ENCODE measurements at regions not wholly inside any gene's neighbourhood (a gene's known extent, or its start where the extent isn't known, plus 50 kb on each side); places are given as distances from the start of the nearest gene placed in this dataset.

- Mint-ChIP-seq H3K27me3 (no peaks in the 10 kb centered on the region), H3K4me3 (no peak overlapping the region), H3K27ac (no peak overlapping the region), H3K4me1 (peaks cover 0 to 3% (median 2%) of the 10 kb centered on the region in 3 donors), H3K9me3 (no peaks in the 10 kb centered on the region), H3K36me3 (peaks cover 2% of the 10 kb centered on the region)
Measured at GRCh38 chr12:93047118-93047517, 118.0 kb upstream of the EEA1 start.

DNA sequence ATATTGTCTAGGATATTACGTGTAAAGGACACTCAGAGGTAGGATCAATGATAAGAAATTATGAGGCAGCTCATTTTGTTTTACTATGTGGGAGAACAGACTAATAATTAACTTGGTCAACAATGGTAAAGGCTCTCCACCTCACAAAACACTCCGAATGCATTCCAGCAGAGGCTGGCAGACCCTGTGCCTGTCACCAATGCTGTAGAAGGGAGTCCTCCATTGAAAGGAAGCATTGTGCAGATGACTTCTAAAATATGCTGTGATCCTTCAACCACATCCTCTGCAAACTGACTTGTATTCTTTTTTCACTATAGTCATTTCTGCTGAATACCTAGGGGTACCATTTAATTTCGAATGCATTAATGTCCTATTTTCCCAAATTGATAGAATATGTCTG lies 119.6 kb upstream of the EEA1 start:
- Mint-ChIP-seq H3K4me1 (peaks cover 0 to 2% (median 0%) of the 10 kb centered on the region in 3 donors), H3K36me3 (peaks cover 2% of the 10 kb centered on the region), H3K27ac (no peak overlapping the region), H3K27me3 (no peaks in the 10 kb centered on the region), H3K4me3 (no peak overlapping the region), H3K9me3 (no peaks in the 10 kb centered on the region)

DNA sequence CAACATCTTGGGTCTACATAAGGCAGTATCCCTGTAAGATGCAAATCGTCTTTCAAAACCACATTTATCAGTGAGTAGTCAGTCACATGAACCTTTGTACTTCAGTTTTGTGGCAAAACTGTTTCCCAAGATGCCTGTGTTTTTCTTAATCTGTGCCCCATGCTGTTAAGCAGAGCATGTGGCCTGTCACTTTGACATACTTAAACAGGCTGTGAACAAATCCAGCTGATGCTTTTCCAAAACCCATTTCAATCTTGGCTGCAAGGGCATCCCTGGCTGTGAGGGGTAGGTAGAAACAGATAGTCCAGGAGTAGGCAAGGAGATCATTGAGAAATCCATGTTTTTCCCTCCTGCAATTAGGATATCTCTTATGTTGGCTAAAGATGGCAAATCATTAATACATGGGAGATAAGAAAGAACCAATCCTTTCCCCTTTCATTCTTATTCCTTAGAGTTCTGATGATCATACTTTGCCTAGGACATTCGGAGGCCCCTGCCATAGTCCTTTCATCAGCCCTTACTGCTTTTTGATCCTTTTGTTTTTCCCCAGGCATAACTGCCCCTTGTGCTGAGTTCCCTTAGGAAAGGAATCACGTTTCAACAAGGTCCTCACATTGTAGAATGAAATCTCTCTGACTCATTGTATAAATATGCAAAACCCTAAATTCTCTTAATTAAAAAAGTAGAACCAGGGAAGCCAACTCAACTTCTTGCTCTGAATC lies 121.1 kb upstream of the EEA1 start:
- Mint-ChIP-seq H3K4me3 (no peak overlapping the region), H3K9me3 (no peaks in the 10 kb centered on the region), H3K36me3 (peaks cover 2% of the 10 kb centered on the region), H3K27me3 (peaks cover 1% of the 10 kb centered on the region), H3K4me1 (peaks cover 0 to 2% (median 0%) of the 10 kb centered on the region in 3 donors), H3K27ac (no peak overlapping the region)

DNA sequence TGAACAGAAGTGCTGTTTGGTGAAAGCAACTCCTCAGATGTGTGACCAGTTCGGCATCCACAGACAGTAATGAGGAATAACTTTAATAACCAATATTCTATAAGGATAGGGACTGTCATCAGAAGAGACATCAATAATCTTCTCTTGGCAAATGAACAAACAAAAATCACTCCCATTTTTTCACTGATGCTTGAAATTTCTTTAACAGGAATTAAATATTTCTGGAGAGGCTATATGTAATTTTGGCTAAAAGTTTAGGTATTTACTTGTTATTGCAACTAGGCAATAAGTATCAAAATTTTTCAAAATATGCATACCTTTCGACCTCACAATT lies 121.6 kb upstream of the EEA1 start:
- Mint-ChIP-seq H3K9me3 (no peaks in the 10 kb centered on the region), H3K27me3 (peaks cover 1% of the 10 kb centered on the region), H3K4me1 (peaks cover 0 to 2% (median 0%) of the 10 kb centered on the region in 3 donors), H3K4me3 (no peak overlapping the region), H3K36me3 (peaks cover 2% of the 10 kb centered on the region), H3K27ac (no peak overlapping the region)

- Mint-ChIP-seq H3K27me3 (peaks cover 3% of the 10 kb centered on the region), H3K9me3 (no peaks in the 10 kb centered on the region), H3K4me1 (peaks cover 0 to 4% (median 0%) of the 10 kb centered on the region in 3 donors), H3K27ac (no peak overlapping the region), H3K4me3 (no peak overlapping the region), H3K36me3 (peaks cover 2% of the 10 kb centered on the region)
Measured at GRCh38 chr12:93054021-93054420, 124.9 kb upstream of the EEA1 start.

DNA sequence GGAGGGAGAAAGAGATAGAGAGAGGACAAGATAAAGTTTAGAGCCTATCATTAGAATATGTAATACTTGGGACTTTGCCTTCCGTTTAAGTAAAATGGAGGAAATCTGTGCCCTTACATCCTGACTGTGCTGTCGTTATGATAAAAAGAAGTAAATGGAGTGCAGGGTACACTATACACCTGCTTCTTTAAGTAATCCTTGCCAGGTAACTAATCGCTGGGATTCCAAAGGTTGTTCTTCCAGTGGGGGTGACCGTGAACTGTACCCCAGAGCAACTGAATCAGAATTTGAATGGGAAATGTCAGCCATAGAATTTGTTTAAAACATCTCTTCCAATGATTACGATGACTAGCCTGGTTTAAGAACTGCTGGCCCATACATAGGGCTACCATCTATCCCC lies 126.1 kb upstream of the EEA1 start:
- no peaks in the 10 kb centered on the region for H3K9me3 Mint-ChIP-seq
- H3K4me1 Mint-ChIP-seq = peaks cover 7 to 12% (median 7%) of the 10 kb centered on the region in 3 donors
- H3K27me3 Mint-ChIP-seq = peaks cover 3% of the 10 kb centered on the region
- no peak overlapping the region for H3K27ac Mint-ChIP-seq
- no peak overlapping the region for H3K4me3 Mint-ChIP-seq
- peaks cover 2% of the 10 kb centered on the region for H3K36me3 Mint-ChIP-seq

- Mint-ChIP-seq H3K36me3 (no peaks in the 10 kb centered on the region), H3K27me3 (peaks cover 3% of the 10 kb centered on the region), H3K27ac (no peak overlapping the region), H3K4me1 (peaks cover 10 to 14% (median 13%) of the 10 kb centered on the region in 3 donors), H3K9me3 (no peaks in the 10 kb centered on the region), H3K4me3 (no peak overlapping the region)
Measured at GRCh38 chr12:93056971-93057535, 128.0 kb upstream of the EEA1 start.

GRCh38 chr12:93058280-93058679 lies 129.2 kb upstream of the EEA1 start:
- Mint-ChIP-seq H3K36me3 (no peaks in the 10 kb centered on the region), H3K9me3 (no peaks in the 10 kb centered on the region), H3K27ac (peak overlapping the region in 1 of 3 donors; percentile 59), H3K27me3 (peaks cover 3% of the 10 kb centered on the region), H3K4me1 (peaks cover 10 to 14% (median 13%) of the 10 kb centered on the region in 3 donors), H3K4me3 (peak overlapping the region in 1 of 4 donors; percentile 4)

DNA sequence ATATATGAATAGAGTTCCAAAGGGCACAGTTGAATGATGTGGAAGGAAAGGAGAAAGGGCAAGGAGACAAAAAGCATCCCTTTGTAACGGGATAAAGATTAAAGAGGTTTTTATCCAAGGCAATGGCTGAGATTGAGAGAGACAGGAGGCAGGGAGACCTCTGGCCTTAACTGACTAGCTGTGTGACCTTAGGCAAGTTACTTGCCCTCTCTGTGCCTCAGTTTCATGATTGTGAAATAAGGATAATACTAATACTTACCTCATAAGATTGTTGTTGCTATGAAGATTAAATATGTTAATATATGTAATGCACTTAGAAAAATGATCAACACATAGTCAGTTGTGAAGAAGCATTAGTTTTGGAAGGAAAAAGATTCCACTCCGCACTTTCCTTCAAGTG lies 130.2 kb upstream of the EEA1 start:
- H3K27me3 Mint-ChIP-seq = peaks cover 3% of the 10 kb centered on the region

DNA sequence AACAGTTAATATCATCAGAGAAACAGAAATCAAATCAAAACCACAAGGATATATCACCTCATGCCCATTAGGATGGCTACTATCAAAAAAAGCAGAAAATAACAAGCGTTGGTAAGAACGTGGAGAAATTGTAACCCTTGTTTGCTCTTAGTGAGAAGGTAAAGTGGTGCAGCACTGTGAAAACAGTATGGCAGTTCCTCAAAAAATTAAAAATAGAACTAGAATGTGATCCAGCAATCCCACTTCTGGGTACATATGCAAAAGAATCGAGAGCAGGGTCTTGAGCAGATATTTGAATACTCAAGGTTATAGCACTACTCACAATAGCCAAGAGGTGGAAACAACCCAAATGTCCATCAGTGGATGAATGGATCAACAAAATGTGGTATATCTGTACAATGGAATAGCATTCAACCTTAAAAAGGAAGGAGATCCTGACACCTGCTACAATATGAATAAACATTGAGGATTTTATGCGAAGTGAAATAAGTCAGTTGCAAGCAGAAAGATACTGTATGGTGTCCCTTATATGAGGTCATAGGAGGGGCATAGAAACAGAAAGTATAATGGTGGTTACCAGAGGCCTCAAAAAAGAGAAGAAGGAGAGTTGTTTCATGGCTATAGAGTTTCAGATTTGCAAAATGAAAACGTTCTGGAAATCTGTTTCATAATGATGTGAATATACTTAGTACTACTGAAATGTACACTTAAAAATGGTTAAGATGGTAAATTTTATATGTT lies 131.0 kb upstream of the EEA1 start:
- Mint-ChIP-seq H3K9me3 (no peaks in the 10 kb centered on the region), H3K4me3 (peak overlapping the region in 2 of 4 donors; percentile 0 to 31), H3K27me3 (peaks cover 2% of the 10 kb centered on the region), H3K27ac (peak overlapping the region in 1 of 3 donors; percentile 4), H3K4me1 (peaks cover 10 to 17% (median 13%) of the 10 kb centered on the region in 3 donors), H3K36me3 (no peaks in the 10 kb centered on the region)

More for the DNA sequence above, 130.2 kb upstream of the EEA1 start:
- Mint-ChIP-seq H3K4me3 (peak overlapping the region in 1 of 4 donors; percentile 20), H3K27ac (no peak overlapping the region), H3K9me3 (no peaks in the 10 kb centered on the region), H3K4me1 (peaks cover 10 to 17% (median 13%) of the 10 kb centered on the region in 3 donors), H3K36me3 (no peaks in the 10 kb centered on the region)

GRCh38 chr12:93060666-93061472 lies 131.8 kb upstream of the EEA1 start:
- H3K4me3 Mint-ChIP-seq = peak overlapping the region in 1 of 4 donors; percentile 0
- no peaks in the 10 kb centered on the region for H3K9me3 Mint-ChIP-seq
- no peaks in the 10 kb centered on the region for H3K36me3 Mint-ChIP-seq
- peaks cover 10 to 17% (median 13%) of the 10 kb centered on the region in 3 donors for H3K4me1 Mint-ChIP-seq
- peak overlapping the region in 1 of 3 donors; percentile 11 for H3K27ac Mint-ChIP-seq
- peaks cover 2% of the 10 kb centered on the region for H3K27me3 Mint-ChIP-seq

- Mint-ChIP-seq H3K4me3 (no peak overlapping the region), H3K27ac (peak overlapping the region in 1 of 3 donors; percentile 11), H3K4me1 (peaks cover 10 to 17% (median 13%) of the 10 kb centered on the region in 3 donors), H3K9me3 (no peaks in the 10 kb centered on the region), H3K27me3 (peaks cover 2% of the 10 kb centered on the region), H3K36me3 (no peaks in the 10 kb centered on the region)
Measured at GRCh38 chr12:93061473-93062419, 132.7 kb upstream of the EEA1 start.

DNA sequence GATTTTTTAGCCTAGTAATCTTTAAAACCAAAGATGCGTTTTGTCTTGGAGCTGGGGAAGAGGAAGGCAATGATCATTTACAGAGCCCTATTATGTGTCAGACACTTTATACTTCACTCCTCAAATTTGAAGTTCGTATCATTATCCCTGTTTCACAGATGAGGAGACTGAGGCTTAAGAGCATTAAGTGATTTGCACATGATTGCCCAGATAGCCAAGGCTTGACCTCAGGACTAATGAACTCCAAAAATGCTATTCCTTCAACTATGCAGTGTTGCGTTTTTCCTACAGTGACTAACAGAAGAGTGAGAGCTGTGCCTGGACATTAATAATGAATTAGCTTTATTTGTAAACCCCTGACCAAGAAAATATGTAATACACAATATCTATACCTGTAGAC lies 136.8 kb upstream of the EEA1 start:
- Mint-ChIP-seq H3K9me3 (no peaks in the 10 kb centered on the region), H3K36me3 (no peaks in the 10 kb centered on the region), H3K4me1 (peaks cover 0 to 3% (median under 1%) of the 10 kb centered on the region in 3 donors), H3K27me3 (no peaks in the 10 kb centered on the region), H3K27ac (no peak overlapping the region), H3K4me3 (no peak overlapping the region)

DNA sequence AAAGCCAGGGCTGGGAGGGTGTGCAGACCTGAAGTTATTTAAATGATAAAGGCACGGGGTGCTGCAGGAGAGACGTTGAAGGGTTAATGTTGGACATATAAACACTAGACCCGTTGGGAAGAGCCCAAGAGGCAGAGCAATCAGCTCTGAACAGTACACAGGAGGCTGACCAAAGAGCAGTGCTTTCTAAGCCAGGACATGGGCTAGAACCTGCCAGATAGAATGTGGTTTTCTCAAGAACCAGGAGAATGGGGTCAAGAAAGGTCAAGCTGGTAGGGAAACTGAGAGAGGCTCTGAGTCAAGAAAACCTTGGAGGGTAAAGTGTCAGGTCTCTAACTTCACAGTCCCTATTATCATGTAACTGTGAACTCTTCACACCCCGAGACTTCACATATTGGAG lies 143.2 kb upstream of the EEA1 start:
- H3K36me3 Mint-ChIP-seq = no peaks in the 10 kb centered on the region
- H3K27ac Mint-ChIP-seq = no peak overlapping the region
- H3K27me3 Mint-ChIP-seq = no peaks in the 10 kb centered on the region

More for the DNA sequence above, 143.2 kb upstream of the EEA1 start:
- no peaks in the 10 kb centered on the region for H3K4me1 Mint-ChIP-seq
- H3K4me3 Mint-ChIP-seq = no peak overlapping the region
- peaks cover 0 to 4% (median 0%) of the 10 kb centered on the region in 3 donors for H3K9me3 Mint-ChIP-seq

Data from IgD-negative memory B cell (primary cell).